DMS79 treated with DMSO at 0.1 percent for 48 hours (cell line): ENCODE measurements at regions not wholly inside any gene's neighbourhood (a gene's known extent, or its start where the extent isn't known, plus 50 kb on each side); places are given as distances from the start of the nearest gene placed in this dataset.
"Not testable (repeated sequence)": the region's sequence is repeated elsewhere in the genome, so short reads cannot be mapped to it uniquely, and the experiment has no call there.

Experiments
- DNase-seq: peaks from one replicate; lab custom pipeline; 2025; lab: John Stamatoyannopoulos, UW

- no peak for DNase-seq
Observed at GRCh38 chr4:123600987-123601904, 204.7 kb downstream of the SPRY1 start.

GRCh38 chr4:123602007-123602406, 205.4 kb downstream of the SPRY1 start:
- no peak for DNase-seq

GRCh38 chr4:123603165-123603564, 206.6 kb downstream of the SPRY1 start:
- DNase-seq = no peak

DNA sequence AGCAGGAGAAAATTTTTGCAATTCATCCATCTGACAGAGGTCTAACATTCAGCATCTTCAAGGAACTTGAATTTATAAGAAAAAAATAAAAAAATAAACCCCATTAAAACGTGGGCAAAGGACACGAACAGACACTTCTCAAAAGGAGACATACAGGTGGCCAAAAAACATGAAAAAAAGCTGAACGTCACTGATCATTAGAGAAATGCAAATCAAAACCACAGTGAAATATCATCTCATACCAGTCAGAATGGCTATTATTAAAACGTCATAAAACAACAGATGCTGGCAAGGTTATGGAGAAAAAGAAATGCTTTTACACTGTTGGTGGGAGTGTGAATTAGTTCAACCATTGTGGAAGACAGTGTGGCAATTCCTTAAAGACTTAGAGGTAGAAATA, 209.2 kb downstream of the SPRY1 start:
- DNase-seq = not testable (repeated sequence)

GRCh38 chr4:123606336-123606735, 209.7 kb downstream of the SPRY1 start:
- DNase-seq = no peak

GRCh38 chr4:123606946-123607542, 210.4 kb downstream of the SPRY1 start:
- DNase-seq = no peak

DNA sequence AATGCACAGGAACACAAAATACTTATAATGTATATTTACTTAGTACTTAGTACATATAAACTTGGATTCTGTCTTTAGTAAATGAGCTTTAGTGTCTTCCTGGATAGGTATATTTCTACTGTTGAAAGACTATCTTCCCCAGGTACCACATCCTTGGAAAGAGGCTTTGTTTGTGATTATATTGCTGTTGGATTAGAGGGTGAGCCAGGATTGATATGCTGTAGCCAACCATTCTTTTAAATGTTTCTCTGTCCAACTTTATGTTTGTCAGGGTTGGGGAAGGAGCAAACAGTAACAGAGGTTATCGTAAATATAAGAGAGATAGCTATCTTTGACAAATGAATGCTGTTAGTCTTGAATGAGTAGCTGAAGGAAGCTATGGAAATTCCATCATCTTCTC, 213.2 kb downstream of the SPRY1 start:
- no peak for DNase-seq

- DNase-seq = no peak
Observed at GRCh38 chr4:123613586-123614344, 217.2 kb downstream of the SPRY1 start.

DNA sequence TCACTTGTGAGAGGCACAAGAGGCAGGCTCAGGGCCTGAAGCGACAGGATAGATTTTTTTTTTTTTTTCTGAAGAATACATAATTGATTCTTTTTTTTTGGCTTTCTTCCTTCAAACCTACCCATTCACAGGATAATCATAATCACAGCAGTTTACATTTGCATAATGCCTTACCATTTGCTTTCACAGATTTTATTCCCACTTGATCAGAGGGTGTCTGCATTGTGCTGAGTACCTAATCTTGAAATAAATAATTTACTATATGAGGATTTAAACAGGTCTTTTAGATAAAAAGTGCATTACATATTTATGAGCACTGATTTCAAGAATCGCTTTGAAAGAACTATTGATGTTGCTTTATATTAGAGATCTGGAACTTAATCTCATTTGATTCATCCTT, 219.3 kb downstream of the SPRY1 start:
- DNase-seq = no peak

DNA sequence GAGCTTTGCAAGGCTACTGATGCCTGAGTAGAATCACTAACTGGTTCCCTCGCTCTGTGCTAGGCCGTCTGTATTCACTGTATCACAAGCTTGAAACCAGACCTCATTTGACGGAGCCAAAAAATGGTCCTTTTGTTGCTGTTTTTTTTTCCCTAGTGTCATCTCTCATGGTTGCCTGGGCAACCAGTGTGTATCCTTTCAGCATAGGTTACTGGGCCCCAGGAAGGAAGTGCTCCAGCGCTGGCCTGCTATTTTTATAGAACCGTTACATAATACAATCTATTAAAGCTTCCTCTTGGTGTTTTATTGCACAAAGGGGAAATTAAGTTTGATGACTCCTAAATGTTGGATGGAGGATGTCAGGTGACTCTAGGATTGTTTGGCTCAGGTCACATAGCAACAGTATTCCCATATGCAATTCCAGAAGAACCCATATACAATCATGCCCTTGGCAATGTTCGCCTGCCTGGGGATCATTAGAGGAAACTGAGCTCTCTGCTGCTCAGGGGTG, 220.4 kb downstream of the SPRY1 start:
- DNase-seq = no peak

DNA sequence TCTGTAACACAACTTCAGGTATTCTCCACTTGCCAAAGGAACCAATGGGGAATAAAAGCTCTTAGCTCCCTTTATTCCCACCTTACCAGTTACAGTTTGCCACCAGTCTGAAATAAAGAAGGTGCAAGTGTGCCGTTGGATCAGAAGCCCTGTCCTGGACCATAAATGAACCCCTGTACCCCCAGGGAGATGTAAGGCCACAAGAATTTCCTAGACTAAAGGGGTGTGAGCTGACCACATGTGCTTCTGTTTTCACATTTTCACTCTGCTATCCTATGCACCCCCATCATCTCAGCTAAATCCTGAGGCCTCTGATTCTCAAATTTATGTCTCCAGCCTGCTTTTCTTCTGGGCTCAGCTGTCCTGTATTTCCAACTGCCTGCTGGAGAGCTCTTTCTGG, 221.2 kb downstream of the SPRY1 start:
- DNase-seq = no peak

DNA sequence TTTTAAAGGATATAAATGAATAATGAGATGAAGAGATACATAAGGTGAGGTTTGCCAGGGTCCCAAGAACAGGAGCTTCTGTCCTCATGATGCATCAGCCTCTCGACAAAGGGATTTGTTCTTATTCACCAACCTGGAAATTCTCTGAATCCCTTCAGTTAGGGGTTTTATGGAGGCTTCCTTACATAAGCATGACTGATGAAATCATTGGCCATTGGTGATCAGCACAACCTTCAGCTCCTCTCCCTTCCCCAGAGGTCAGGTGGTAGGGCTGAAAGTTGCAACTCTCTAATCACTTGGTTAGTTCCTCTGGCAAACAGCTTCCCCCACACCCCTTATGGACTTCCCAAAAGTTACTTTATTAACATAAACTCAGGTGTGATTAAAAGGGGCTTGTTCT, 222.0 kb downstream of the SPRY1 start:
- DNase-seq = no peak

GRCh38 chr4:123619326-123619725, 222.7 kb downstream of the SPRY1 start:
- no peak for DNase-seq

DNA sequence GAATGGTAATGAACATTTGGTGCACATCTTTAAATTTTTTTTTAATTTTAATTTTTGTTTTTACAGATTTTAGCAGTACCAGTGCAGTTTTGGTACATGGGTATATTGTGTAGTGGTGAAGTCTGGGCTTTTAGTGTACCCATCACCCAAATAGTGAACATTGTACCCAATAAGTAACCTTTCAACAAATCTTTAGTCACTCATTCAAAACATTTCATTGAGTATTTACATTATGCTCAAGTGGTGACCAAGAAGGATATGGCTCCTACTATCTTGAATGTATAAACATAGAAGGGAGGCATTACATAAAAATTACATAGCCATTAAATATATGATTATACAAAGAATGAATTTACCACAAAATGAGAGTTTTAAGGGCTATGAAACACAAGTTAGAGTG, 223.3 kb downstream of the SPRY1 start:
- no peak for DNase-seq

DNA sequence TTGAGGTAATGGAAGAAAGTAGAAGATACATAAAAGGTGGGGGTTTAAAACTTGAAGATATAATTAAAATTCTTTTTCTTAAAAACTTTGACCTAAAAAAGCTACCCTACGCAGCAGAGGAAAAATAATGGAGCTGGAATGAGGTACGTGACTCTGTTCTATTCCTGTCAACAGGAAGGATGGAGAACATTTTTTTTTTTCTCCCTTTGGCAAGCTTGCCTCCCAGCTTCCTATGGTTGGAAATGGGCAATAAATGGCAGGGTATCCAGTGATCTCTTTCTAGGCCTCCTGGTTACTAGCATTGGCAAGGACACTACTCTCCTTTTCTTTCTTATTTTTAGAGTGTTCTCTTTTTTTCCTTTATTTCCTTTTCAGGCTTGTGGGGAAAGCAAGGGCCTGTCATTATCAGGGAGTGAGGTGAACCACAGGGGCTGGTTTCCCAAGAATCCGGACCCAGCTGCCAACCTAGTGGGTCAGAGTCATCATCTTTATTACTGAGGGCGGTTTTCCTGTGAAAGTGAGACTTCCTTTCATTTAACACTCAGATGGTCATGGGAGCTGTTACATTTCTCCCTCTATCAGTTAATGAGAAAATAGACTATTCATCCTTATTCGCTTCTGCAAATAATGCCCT, 224.6 kb downstream of the SPRY1 start:
- DNase-seq = no peak

DNA sequence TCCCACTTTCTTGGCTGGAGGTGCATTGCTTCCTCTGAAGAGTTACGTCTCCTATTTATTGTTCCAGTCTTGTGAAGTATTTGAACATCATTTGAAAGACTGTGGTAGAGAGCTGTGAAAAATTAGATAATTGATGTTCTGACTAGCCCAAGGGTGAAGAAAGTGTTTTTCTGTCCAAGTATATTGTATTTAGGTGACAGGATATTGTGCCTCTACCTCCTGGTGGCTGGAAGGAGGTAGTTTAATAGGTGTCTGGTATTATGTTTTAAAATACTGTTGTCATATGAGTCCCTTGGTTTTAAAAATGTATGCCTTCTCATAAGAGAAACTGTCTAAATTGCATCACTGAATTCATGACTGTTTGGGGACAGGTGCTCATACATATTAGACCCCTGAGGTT, 226.0 kb downstream of the SPRY1 start:
- DNase-seq = no peak

- no peak for DNase-seq
Observed at GRCh38 chr4:123623611-123624010, 227.0 kb downstream of the SPRY1 start.

DNA sequence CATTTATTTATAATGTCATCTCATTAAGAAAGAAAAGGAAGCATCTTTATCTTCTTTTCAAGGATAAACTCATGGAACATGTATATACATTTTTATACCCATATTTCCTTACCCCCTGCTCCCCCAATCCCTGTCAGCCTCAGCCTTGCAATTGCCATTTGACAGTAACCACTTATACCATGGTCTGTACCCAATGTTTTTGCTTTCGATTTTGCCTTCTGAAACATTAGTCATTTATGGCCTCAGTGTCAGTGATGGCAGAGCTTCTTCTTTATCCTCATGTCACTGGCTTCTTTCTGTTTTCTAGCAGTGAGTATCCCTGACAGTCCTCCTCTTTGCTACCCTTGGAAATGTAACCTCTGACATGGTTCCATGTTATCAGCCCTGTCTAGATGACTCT, 228.4 kb downstream of the SPRY1 start:
- no peak for DNase-seq

GRCh38 chr4:123628288-123628687, 231.7 kb downstream of the SPRY1 start:
- no peak for DNase-seq

DNA sequence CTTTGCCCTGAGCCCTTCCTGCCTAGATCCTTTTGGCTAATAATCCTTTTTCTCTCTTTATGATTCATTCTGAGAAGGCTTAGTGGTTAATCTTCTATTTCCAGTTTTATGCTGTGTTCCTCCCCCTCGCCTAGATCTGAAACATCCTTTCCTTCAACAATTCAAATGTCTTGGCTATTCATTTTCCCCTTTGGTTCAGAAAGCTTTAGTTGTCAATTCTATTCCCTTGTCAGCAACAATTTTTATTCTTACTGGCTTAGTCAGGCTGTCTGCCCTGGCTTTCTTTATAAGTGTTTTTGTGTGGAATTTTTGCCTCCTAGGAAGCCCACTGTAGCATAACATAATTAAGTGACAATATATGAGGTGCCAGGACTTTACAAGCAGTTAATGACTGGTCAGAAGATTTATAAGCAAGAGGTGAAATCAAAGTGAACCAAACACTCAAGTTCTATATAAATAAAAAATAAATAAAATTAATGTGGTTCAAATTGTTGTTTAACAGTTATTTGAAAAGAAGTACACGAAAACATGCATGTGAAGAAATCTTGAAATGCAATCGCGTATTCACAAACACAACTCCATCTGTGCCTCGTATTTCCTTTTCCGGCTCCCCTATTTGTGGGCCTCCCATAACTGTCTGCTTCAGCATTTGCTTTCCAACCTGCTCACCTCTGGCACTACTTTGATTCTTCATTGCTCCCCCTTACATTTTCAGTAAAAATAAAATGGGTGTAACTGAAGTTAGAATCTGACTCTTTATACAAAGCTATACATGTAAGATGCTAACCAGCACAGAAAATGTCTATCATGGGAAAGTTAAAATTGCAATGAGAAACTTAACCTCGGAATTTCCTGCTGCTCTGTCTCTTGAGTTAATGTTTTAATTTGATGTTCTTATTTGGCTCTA, 235.4 kb downstream of the SPRY1 start:
- no peak for DNase-seq

DNA sequence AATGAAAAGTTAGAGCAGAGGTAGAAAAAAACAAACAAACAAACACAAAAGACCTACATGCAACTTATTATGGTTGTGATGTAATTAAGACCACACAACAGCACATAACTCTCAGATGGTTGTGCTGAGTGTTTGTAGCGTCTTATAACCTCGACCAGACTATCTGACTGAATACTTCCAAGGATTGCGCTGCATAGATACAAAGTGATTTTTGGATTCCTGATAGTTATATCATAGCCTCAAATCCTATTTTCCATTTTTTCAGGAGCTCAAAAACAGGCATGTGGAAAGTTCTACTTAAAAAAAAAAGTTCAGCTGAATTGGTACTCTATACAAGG, 236.1 kb downstream of the SPRY1 start:
- DNase-seq = no peak
